HepG2 (cell line): ENCODE measurements at regions not wholly inside any gene's neighbourhood (a gene's known extent, or its start where the extent isn't known, plus 50 kb on each side); places are given as distances from the start of the nearest gene placed in this dataset.

Experiments used
- ATAC-seq: fragments of 200-7000 bp; cut with Tn5 transposase; 3 replicates; pipeline ENCODE4 v1.9.1; 2020; ENCODE audit warnings: mild to moderate bottlenecking, moderate library complexity
- BruUV-seq: library from RNA; stranded (reverse); fragments of 400-500 nt; replicated peaks from 2 replicates; lab custom pipeline; 2021; lab: Mats Ljungman, UMichigan
- CTCF ChIA-PET: fragments of 300-600 bp; formaldehyde crosslinking; extraction: SDS; loops from one replicate; lab custom pipeline; 2021; ENCODE audit warnings: low total read pairs, inconsistent platforms, low intra/inter-chr PET ratio; lab: Yijun Ruan, JAX
- POLR2A ChIA-PET: fragments of 350-600 bp; sonication (Branson Sonifier 250); formaldehyde crosslinking; loops from one replicate; lab custom pipeline; 2020; ENCODE audit warnings: antibody characterized with exemption, inconsistent platforms; lab: Yijun Ruan, JAX
- DNase-seq: peaks from one replicate; pipeline ENCODE4 v3.0.0-alpha.2; 2015; ENCODE audit warnings: low spot score
- FAIRE-seq: peaks from 3 replicates; lab custom pipeline; 2011; peaks lifted over from hg19 to GRCh38; lab: Jason Lieb, UNC
- H2AFZ ChIP-seq: one replicate; pipeline ENCODE4 v1.6.1; 2011; ENCODE audit warnings: low read length, inconsistent platforms
- H3K27ac ChIP-seq: fragments of 300-600 bp; 3 replicates; pipeline ENCODE4 v1.8.0; 2011; ENCODE audit warnings: mixed run types, mild to moderate bottlenecking, mixed read lengths, low read length, inconsistent platforms; ENCODE audit not compliant: insufficient read depth; ENCODE audit errors: extremely low read length
- H3K27me3 ChIP-seq, 2 experiments: fragments of 200-600 bp in 1 of 2; 2 replicates in 1 of 2; 3 replicates in 1 of 2; pipeline versions ENCODE4 v1.6.0 to v1.8.0; 2011; ENCODE audit warnings: low read length in 2 of 2, mild to moderate bottlenecking in 2 of 2, moderate library complexity in 2 of 2, inconsistent platforms in 1 of 2; ENCODE audit not compliant: insufficient read depth in 2 of 2, control insufficient read depth in 1 of 2
- H3K36me3 ChIP-seq, 2 experiments: fragments of 200-600 bp in 1 of 2; replicated peaks in 1 of 2; 2 replicates in 1 of 2; 3 replicates in 1 of 2; pipeline versions ENCODE4 v1.5.1 to v1.8.0; 2011; ENCODE audit warnings: low read length in 2 of 2, inconsistent platforms in 1 of 2; ENCODE audit not compliant: insufficient read depth in 2 of 2, control insufficient read depth in 1 of 2
- H3K4me1 ChIP-seq: 2 replicates; pipeline ENCODE4 v1.5.1; 2012; ENCODE audit warnings: low read length, inconsistent platforms; ENCODE audit not compliant: insufficient read depth
- H3K4me2 ChIP-seq: 2 replicates; pipeline ENCODE4 v1.6.0; 2011; ENCODE audit warnings: low read depth, low read length, inconsistent platforms
- H3K4me3 ChIP-seq, 3 experiments: fragments of 200-600 bp in 1 of 3; sonication (generic), shearing (Covaris generic) in 1 of 3; replicated peaks in 1 of 3; 2 replicates each; pipeline ENCODE4 v1.5.1; 2011 to 2016; ENCODE audit warnings: low read length in 3 of 3, inconsistent platforms in 2 of 3, low read depth in 2 of 3, mild to moderate bottlenecking in 2 of 3, control low read depth in 1 of 3, mixed read lengths in 1 of 3; ENCODE audit not compliant: insufficient read depth in 1 of 3
- H3K79me2 ChIP-seq: one replicate; pipeline ENCODE4 v1.6.1; 2011; ENCODE audit warnings: low read length, inconsistent platforms; ENCODE audit not compliant: insufficient read depth
- H3K9ac ChIP-seq: 2 replicates; pipeline ENCODE4 v1.6.0; 2011; ENCODE audit warnings: mild to moderate bottlenecking, low read depth, low read length, inconsistent platforms; ENCODE audit not compliant: insufficient read depth
- H3K9me3 ChIP-seq: 2 replicates; pipeline ENCODE4 v1.5.1; 2012; ENCODE audit warnings: mild to moderate bottlenecking, low read length
- H4K20me1 ChIP-seq: 2 replicates; pipeline ENCODE4 v1.6.0; 2011; ENCODE audit warnings: inconsistent platforms, mild to moderate bottlenecking, low read length, moderate library complexity; ENCODE audit not compliant: insufficient read depth
- ARID2 ChIP-seq: sonication (generic); formaldehyde crosslinking; IDR thresholded peaks from 2 replicates; pipeline ENCODE4 v1.8.1; 2022; ENCODE audit warnings: mild to moderate bottlenecking, missing genetic modification reagents, borderline replicate concordance
- HOMEZ ChIP-seq: IDR thresholded peaks from 2 replicates; pipeline ENCODE4 v1.6.1; 2016; ENCODE audit warnings: low read depth
- HOXA7 ChIP-seq: sonication (generic); formaldehyde crosslinking; IDR thresholded peaks from 2 replicates; pipeline ENCODE4 v1.8.1; 2022; ENCODE audit warnings: mild to moderate bottlenecking, missing genetic modification reagents, moderate library complexity
- JUND ChIP-seq: sonication (generic); formaldehyde crosslinking; IDR thresholded peaks from 2 replicates; pipeline ENCODE4 v1.8.0; 2022; ENCODE audit warnings: mild to moderate bottlenecking, missing genetic modification reagents
- MZF1 ChIP-seq: sonication (generic); formaldehyde crosslinking; IDR thresholded peaks from 2 replicates; pipeline ENCODE4 v1.8.1; 2023; ENCODE audit warnings: mild to moderate bottlenecking, missing genetic modification reagents, borderline replicate concordance
- POGZ ChIP-seq: sonication (generic); formaldehyde crosslinking; IDR thresholded peaks from 2 replicates; pipeline ENCODE4 v1.4.0; 2020; ENCODE audit warnings: mild to moderate bottlenecking, missing genetic modification reagents
- SNAI1 ChIP-seq: sonication (generic); formaldehyde crosslinking; IDR thresholded peaks from 2 replicates; pipeline ENCODE4 v1.5.0; 2020; ENCODE audit warnings: mild to moderate bottlenecking, missing genetic modification reagents, borderline replicate concordance
- TBL1XR1 ChIP-seq: fragments of 150-350 bp; IDR thresholded peaks from 2 replicates; pipeline ENCODE4 v1.6.1; 2014; ENCODE audit warnings: borderline replicate concordance, low read length; ENCODE audit not compliant: partially characterized antibody
- THRA ChIP-seq: sonication (generic); formaldehyde crosslinking; IDR thresholded peaks from 2 replicates; pipeline ENCODE4 v1.4.0; 2020; ENCODE audit warnings: missing genetic modification reagents, borderline replicate concordance
- TP53 ChIP-seq: sonication (generic); formaldehyde crosslinking; conservative IDR thresholded peaks from 2 replicates; pipeline ENCODE4 v1.4.0; 2020; ENCODE audit warnings: missing genetic modification reagents
- ZNF232 ChIP-seq: sonication (generic); formaldehyde crosslinking; IDR thresholded peaks from 2 replicates; pipeline ENCODE4 v1.4.0; 2020; ENCODE audit warnings: missing genetic modification reagents, borderline replicate concordance
- ZNF337 ChIP-seq: sonication (generic); formaldehyde crosslinking; IDR thresholded peaks from 2 replicates; pipeline ENCODE4 v1.5.1; 2020; ENCODE audit warnings: missing genetic modification reagents, low read depth, mild to moderate bottlenecking, borderline replicate concordance
- ZNF512B ChIP-seq: sonication (generic); formaldehyde crosslinking; IDR thresholded peaks from 2 replicates; pipeline ENCODE4 v1.5.1; 2020; ENCODE audit warnings: missing genetic modification reagents, mild to moderate bottlenecking, borderline replicate concordance
- ZNF746 ChIP-seq: sonication (generic); formaldehyde crosslinking; IDR thresholded peaks from 2 replicates; pipeline ENCODE4 v1.8.0; 2022; ENCODE audit warnings: mild to moderate bottlenecking, missing genetic modification reagents
- WGBS: methylation state at CpG from one replicate; pipeline ENCODE4 v1.1.6; 2017; ENCODE audit warnings: low lambda C conversion rate; 5-methylcytosine and 5-hydroxymethylcytosine counted together
- in situ Hi-C: cut with HindIII; loops from 2 replicates; pipeline ENCODE4 v1.10.0; 2017; ENCODE audit warnings: low pct_unique_long_range_greater_than_20kb; ENCODE audit not compliant: extremely low pct_ligation_motif_present
- intact Hi-C: fragments of 100-400 bp; cut with micrococcal nuclease; formaldehyde crosslinking; loops from one replicate; pipeline ENCODE4 v1.10.0; 2022; ENCODE audit not compliant: unreplicated experiment
- TF ChIP-seq, protein P1 (sequence below): IDR thresholded peaks from 2 replicates; pipeline ENCODE4 v1.6.1; 2016; ENCODE audit warnings: mild to moderate bottlenecking, missing biosample characterization, missing genetic modification reagents

- Histone ChIP-seq H3K27ac (no peak overlapping the region), H3K4me2 (no peak overlapping the region), H3K36me3 (no peaks in the 10 kb centered on the region), H3K4me3 (no peak overlapping the region), H3K4me1 (no peaks in the 10 kb centered on the region), H3K9me3 (no peaks in the 10 kb centered on the region), H2AFZ (no peak overlapping the region), H3K79me2 (no peaks in the 10 kb centered on the region), H4K20me1 (no peaks in the 10 kb centered on the region), H3K9ac (no peak overlapping the region), H3K27me3 (no peaks in the 10 kb centered on the region)
- ATAC-seq (no peak), FAIRE-seq (no peak), DNase-seq (no peak)
- ChIA-PET CTCF (no interaction called here), POLR2A (no interaction called here)
- intact Hi-C loops: no loop called here
- BruUV-seq: no TSS peak
- WGBS: 4% methylated on average over 2 of the region's 2 CpGs
- in situ Hi-C loops: no loop called here
- TF ChIP-seq JUND: no peak
- TF ChIP-seq ZNF512B (CRISPR knock-in tag): no peak
- TF ChIP-seq TBL1XR1: no peak
- no peak for TF ChIP-seq THRA (CRISPR knock-in tag)
- TF ChIP-seq ARID2 (CRISPR knock-in tag): no peak
- no peak for TF ChIP-seq MZF1
- TF ChIP-seq, protein P1, sequence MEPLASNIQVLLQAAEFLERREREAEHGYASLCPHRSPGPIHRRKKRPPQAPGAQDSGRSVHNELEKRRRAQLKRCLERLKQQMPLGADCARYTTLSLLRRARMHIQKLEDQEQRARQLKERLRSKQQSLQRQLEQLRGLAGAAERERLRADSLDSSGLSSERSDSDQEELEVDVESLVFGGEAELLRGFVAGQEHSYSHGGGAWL (CRISPR knock-in tag): no peak
- TF ChIP-seq HOXA7: no peak
- no peak for TF ChIP-seq TP53 (CRISPR knock-in tag)
- TF ChIP-seq HOMEZ (CRISPR knock-in tag): no peak
- no peak for TF ChIP-seq ZNF746 (CRISPR knock-in tag)
- TF ChIP-seq ZNF337: no peak
- TF ChIP-seq POGZ (CRISPR knock-in tag): no peak
- no peak for TF ChIP-seq ZNF232 (CRISPR knock-in tag)
- TF ChIP-seq SNAI1 (CRISPR knock-in tag): no peak
Observed at GRCh38 chr15:94040541-94041248, 190.7 kb upstream of the MCTP2 start.
